ENCODE measurements at regions not wholly inside any gene's neighbourhood (a gene's known extent, or its start where the extent isn't known, plus 50 kb on each side); places are given as distances from the start of the nearest gene placed in this dataset.

DNA sequence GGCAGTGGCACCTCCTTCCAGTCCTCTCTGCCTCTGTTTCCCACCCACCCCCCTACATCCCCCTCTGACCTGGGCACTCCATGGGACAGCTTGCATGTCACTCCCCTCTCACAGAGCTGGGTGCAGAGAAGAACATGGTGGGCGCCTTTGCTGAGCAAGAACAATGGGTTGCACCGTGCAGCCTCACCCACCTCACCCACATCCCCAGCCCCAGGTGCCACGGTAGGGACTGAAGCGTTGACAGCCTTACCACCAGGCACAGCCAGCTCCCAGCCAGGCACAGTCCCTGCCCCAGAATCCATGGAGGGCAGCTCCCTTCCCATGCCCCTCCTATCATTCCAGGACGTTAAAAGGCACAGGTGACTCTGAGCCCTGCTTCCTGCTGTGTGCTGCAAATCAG is 93.1 kb upstream of the VSTM2B start:
- TF ChIP-seq, protein P1, sequence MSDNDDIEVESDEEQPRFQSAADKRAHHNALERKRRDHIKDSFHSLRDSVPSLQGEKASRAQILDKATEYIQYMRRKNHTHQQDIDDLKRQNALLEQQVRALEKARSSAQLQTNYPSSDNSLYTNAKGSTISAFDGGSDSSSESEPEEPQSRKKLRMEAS (IDR thresholded peaks at IDR 0.05; ENCODE audit: low read depth): no peak
- TF ChIP-seq, protein P2, sequence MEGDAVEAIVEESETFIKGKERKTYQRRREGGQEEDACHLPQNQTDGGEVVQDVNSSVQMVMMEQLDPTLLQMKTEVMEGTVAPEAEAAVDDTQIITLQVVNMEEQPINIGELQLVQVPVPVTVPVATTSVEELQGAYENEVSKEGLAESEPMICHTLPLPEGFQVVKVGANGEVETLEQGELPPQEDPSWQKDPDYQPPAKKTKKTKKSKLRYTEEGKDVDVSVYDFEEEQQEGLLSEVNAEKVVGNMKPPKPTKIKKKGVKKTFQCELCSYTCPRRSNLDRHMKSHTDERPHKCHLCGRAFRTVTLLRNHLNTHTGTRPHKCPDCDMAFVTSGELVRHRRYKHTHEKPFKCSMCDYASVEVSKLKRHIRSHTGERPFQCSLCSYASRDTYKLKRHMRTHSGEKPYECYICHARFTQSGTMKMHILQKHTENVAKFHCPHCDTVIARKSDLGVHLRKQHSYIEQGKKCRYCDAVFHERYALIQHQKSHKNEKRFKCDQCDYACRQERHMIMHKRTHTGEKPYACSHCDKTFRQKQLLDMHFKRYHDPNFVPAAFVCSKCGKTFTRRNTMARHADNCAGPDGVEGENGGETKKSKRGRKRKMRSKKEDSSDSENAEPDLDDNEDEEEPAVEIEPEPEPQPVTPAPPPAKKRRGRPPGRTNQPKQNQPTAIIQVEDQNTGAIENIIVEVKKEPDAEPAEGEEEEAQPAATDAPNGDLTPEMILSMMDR (IDR thresholded peaks at IDR 0.05): no peak
- TF ChIP-seq NFIC (IDR thresholded peaks at IDR 0.05; ENCODE audit: borderline replicate concordance) (no peak), EP300 (IDR thresholded peaks at IDR 0.05; ENCODE audit: borderline replicate concordance in 1 of 2, low read depth in 1 of 2, low read length in 1 of 2) (no peak), RAD21 (IDR thresholded peaks at IDR 0.05; ENCODE audit: low read length) (no peak)

All from SK-N-SH (cell line).